B cell (primary cell): ENCODE measurements at regions not wholly inside any gene's neighbourhood (a gene's known extent, or its start where the extent isn't known, plus 50 kb on each side); places are given as distances from the start of the nearest gene placed in this dataset.

Source experiments
- ATAC-seq: fragments of 200-7000 bp; cut with Tn5 transposase; one replicate; pipeline ENCODE4 v1.10.0; 2021; ENCODE audit warnings: low read depth, mild to moderate bottlenecking, moderate number of reproducible peaks, moderate library complexity
- CTCF ChIA-PET: fragments of 350-600 bp; sonication (Branson Sonifier 250); formaldehyde crosslinking; loops from one replicate; lab custom pipeline; 2021; ENCODE audit warnings: antibody characterized with exemption, inconsistent platforms; lab: Charles Lee
- POLR2A ChIA-PET: fragments of 350-600 bp; sonication (Branson Sonifier 250); formaldehyde crosslinking; loops from one replicate; lab custom pipeline; 2021; ENCODE audit warnings: antibody characterized with exemption; lab: Charles Lee
- DNase-seq: peaks from one replicate; pipeline ENCODE4 v3.0.0; 2013
- H2AFZ ChIP-seq: 2 replicates; pipeline ENCODE4 v1.6.1; 2012; ENCODE audit warnings: mild to moderate bottlenecking, low read depth, low read length; ENCODE audit not compliant: insufficient read depth, poor library complexity, severe bottlenecking
- H3K27ac ChIP-seq, 2 donors: 1 replicate in 1 of 2; 2 replicates in 1 of 2; pipeline ENCODE4 v1.5.1; 2012 to 2013; ENCODE audit warnings: low read length in 2 of 2, mild to moderate bottlenecking in 2 of 2, moderate library complexity in 1 of 2
- H3K27me3 ChIP-seq, 4 experiments: fragments of 200-600 bp in 1 of 4; sonication (generic) in 1 of 4; replicated peaks in 1 of 4; 1 replicate in 2 of 4; 2 replicates in 2 of 4; pipeline versions ENCODE4 v1.6.1 to v1.7.0; 2013 to 2016; ENCODE audit warnings: low read length in 3 of 4, mild to moderate bottlenecking in 2 of 4, mixed read lengths in 1 of 4, moderate library complexity in 1 of 4; ENCODE audit not compliant: insufficient read depth in 4 of 4, control insufficient read depth in 3 of 4; ENCODE audit errors: control extremely low read depth in 1 of 4
- H3K36me3 ChIP-seq, 2 experiments: replicated peaks in 1 of 2; 1 replicate in 1 of 2; 2 replicates in 1 of 2; pipeline versions ENCODE4 v1.6.1 to v1.7.1; 2013; ENCODE audit warnings: low read length in 1 of 2; ENCODE audit not compliant: insufficient read depth in 2 of 2, control insufficient read depth in 1 of 2; ENCODE audit errors: control extremely low read depth in 1 of 2, extremely low read depth in 1 of 2
- H3K4me1 ChIP-seq, 2 donors: fragments of 200-600 bp in 1 of 2; sonication (generic) in 1 of 2; 1 replicate in 1 of 2; 2 replicates in 1 of 2; pipeline versions ENCODE4 v1.5.1 to v1.6.1; 2013 to 2017; ENCODE audit warnings: low read length in 2 of 2; ENCODE audit not compliant: control insufficient read depth in 2 of 2, insufficient read depth in 2 of 2
- H3K4me2 ChIP-seq: replicated peaks from 2 replicates; pipeline ENCODE3; 2012; ENCODE audit warnings: mild to moderate bottlenecking, low read depth, low read length; ENCODE audit not compliant: poor library complexity, severe bottlenecking
- H3K4me3 ChIP-seq, 5 experiments: fragments of 200-600 bp in 1 of 5; sonication (generic) in 1 of 5; 1 replicate in 3 of 5; 2 replicates in 2 of 5; pipeline versions ENCODE4 v1.5.1 to v1.7.0; 2011 to 2016; ENCODE audit warnings: low read length in 4 of 5, mild to moderate bottlenecking in 4 of 5, low read depth in 2 of 5, control low read depth in 1 of 5, moderate library complexity in 1 of 5; ENCODE audit not compliant: insufficient read depth in 1 of 5; ENCODE audit errors: control extremely low read depth in 1 of 5, extremely low read depth in 1 of 5
- H3K79me2 ChIP-seq: fragments of 200-600 bp; sonication (generic); one replicate; pipeline ENCODE4 v1.6.0; 2016; ENCODE audit warnings: low read length; ENCODE audit not compliant: control insufficient read depth, insufficient read depth
- H3K9ac ChIP-seq: fragments of 200-600 bp; sonication (generic); 2 replicates; pipeline ENCODE4 v1.6.1; 2017; ENCODE audit warnings: mild to moderate bottlenecking, low read length, moderate library complexity
- H3K9me3 ChIP-seq, 3 donors: one replicate each; pipeline versions ENCODE4 v1.6.1 to v1.7.1; 2013; ENCODE audit warnings: low read length in 2 of 3; ENCODE audit not compliant: control insufficient read depth in 2 of 3, insufficient read depth in 1 of 3; ENCODE audit errors: control extremely low read depth in 1 of 3
- H4K20me1 ChIP-seq: 2 replicates; pipeline ENCODE4 v1.6.0; 2012; ENCODE audit warnings: mild to moderate bottlenecking, low read length; ENCODE audit not compliant: insufficient read depth, control insufficient read depth, poor library complexity, severe bottlenecking
- H3K27ac Mint-ChIP-seq: one replicate; pipeline ENCODE4 v1.8.0; 2021; ENCODE audit warnings: mixed read lengths
- H3K27me3 Mint-ChIP-seq: one replicate; pipeline ENCODE4 v1.8.0; 2021; ENCODE audit warnings: mixed read lengths
- H3K4me1 Mint-ChIP-seq: one replicate; pipeline ENCODE4 v1.8.0; 2021; ENCODE audit warnings: mixed read lengths
- H3K4me3 Mint-ChIP-seq: one replicate; pipeline ENCODE4 v1.8.0; 2021; ENCODE audit warnings: mixed read lengths
- H3K9me3 Mint-ChIP-seq: one replicate; pipeline ENCODE4 v1.8.0; 2022; ENCODE audit warnings: mixed read lengths; ENCODE audit not compliant: insufficient read depth
- CTCF ChIP-seq: fragments of 200-600 bp; IDR thresholded peaks from one replicate; pipeline ENCODE4 v1.8.0; 2022; ENCODE audit warnings: antibody characterized with exemption, mild to moderate bottlenecking
- EZH2 ChIP-seq: IDR thresholded peaks from 2 replicates; pipeline ENCODE4 v1.6.1; 2012; ENCODE audit warnings: borderline replicate concordance, low read depth, mild to moderate bottlenecking, moderate library complexity, low read length; ENCODE audit not compliant: insufficient read depth, poor library complexity, severe bottlenecking
- WGBS: methylation state at CpG from one replicate; pipeline ENCODE4 v1.1.5; 2013; ENCODE audit warnings: missing lambda C conversion rate; ENCODE audit not compliant: insufficient coverage; 5-methylcytosine and 5-hydroxymethylcytosine counted together
- intact Hi-C: fragments of 100-400 bp; cut with micrococcal nuclease; formaldehyde crosslinking; loops from one replicate; pipeline ENCODE4 v1.10.0; 2022

- WGBS = no CpG with 5 or more reads among the region's 1 CpG
- intact Hi-C loops = no loop called here
- Mint-ChIP-seq H3K4me3 (no peak overlapping the region), H3K27me3 (no peaks in the 10 kb centered on the region), H3K27ac (no peak overlapping the region), H3K4me1 (no peaks in the 10 kb centered on the region), H3K9me3 (no peaks in the 10 kb centered on the region)
- no peaks in the 10 kb centered on the region for H3K36me3 ChIP-seq
- no peak for DNase-seq
- no peaks in the 10 kb centered on the region for H3K4me1 ChIP-seq
- no peaks in the 10 kb centered on the region for H3K79me2 ChIP-seq
- ChIA-PET CTCF (no interaction called here), POLR2A (no interaction called here)
- no peaks in the 10 kb centered on the region for H3K27me3 ChIP-seq
- no peak overlapping the region for H3K9ac ChIP-seq
- TF ChIP-seq EZH2 = no peak
- no peak for TF ChIP-seq CTCF
- H2AFZ ChIP-seq = no peak overlapping the region
- ATAC-seq = no peak
- no peaks in the 10 kb centered on the region for H4K20me1 ChIP-seq
- H3K9me3 ChIP-seq = no peaks in the 10 kb centered on the region
- no peak overlapping the region for H3K4me2 ChIP-seq
- H3K27ac ChIP-seq = no peak overlapping the region
- no peak overlapping the region for H3K4me3 ChIP-seq
Measured at GRCh38 chr6:126113261-126113660, 126.9 kb downstream of the TRMT11 start.

- Mint-ChIP-seq H3K27ac (no peak overlapping the region), H3K4me3 (no peak overlapping the region), H3K9me3 (no peaks in the 10 kb centered on the region), H3K4me1 (no peaks in the 10 kb centered on the region), H3K27me3 (no peaks in the 10 kb centered on the region)
- ChIA-PET POLR2A (no interaction called here), CTCF (no interaction called here)
- no peaks in the 10 kb centered on the region for H3K27me3 ChIP-seq
- intact Hi-C loops = no loop called here
- H3K9ac ChIP-seq = no peak overlapping the region
- no peak overlapping the region for H3K27ac ChIP-seq
- 100% methylated on average over 1 of the region's 2 CpGs for WGBS
- ATAC-seq (no peak), DNase-seq (no peak)
- no peaks in the 10 kb centered on the region for H3K4me1 ChIP-seq
- no peak overlapping the region for H3K4me2 ChIP-seq
- H2AFZ ChIP-seq = no peak overlapping the region
- H3K4me3 ChIP-seq = no peak overlapping the region
- H3K36me3 ChIP-seq = no peaks in the 10 kb centered on the region
- no peaks in the 10 kb centered on the region for H3K79me2 ChIP-seq
- H3K9me3 ChIP-seq = no peaks in the 10 kb centered on the region
- no peak for TF ChIP-seq EZH2
- TF ChIP-seq CTCF = no peak
- H4K20me1 ChIP-seq = no peaks in the 10 kb centered on the region
Measured at GRCh38 chr6:126117251-126117650, 130.9 kb downstream of the TRMT11 start.
